IMR-90 (cell line): ENCODE measurements at regions not wholly inside any gene's neighbourhood (a gene's known extent, or its start where the extent isn't known, plus 50 kb on each side); places are given as distances from the start of the nearest gene placed in this dataset.

Experiments
- ATAC-seq: fragments of 200-7000 bp; cut with Tn5 transposase; 2 replicates; pipeline ENCODE4 v1.9.1; 2020; ENCODE audit warnings: low read depth, mild to moderate bottlenecking, moderate library complexity
- BruUV-seq: library from RNA; stranded (reverse); fragments of 400-500 nt; replicated peaks from 2 replicates; lab custom pipeline; 2021; lab: Mats Ljungman, UMichigan
- CTCF ChIA-PET: fragments of 300-600 bp; formaldehyde crosslinking; extraction: SDS; loops from one replicate; lab custom pipeline; 2021; ENCODE audit warnings: antibody characterized with exemption; lab: Yijun Ruan, JAX
- POLR2A ChIA-PET: fragments of 300-600 bp; sonication (Branson Sonifier 250); formaldehyde crosslinking; loops from one replicate; lab custom pipeline; 2022; ENCODE audit warnings: antibody characterized with exemption; ENCODE audit not compliant: unreplicated experiment; lab: Charles Lee
- DNase-seq: peaks from one replicate; pipeline ENCODE4 v3.0.0; 2013
- H2AFZ ChIP-seq: replicated peaks from 2 replicates; pipeline ENCODE3; 2013; ENCODE audit warnings: low read length, mild to moderate bottlenecking; ENCODE audit not compliant: poor library complexity
- H2AK5ac ChIP-seq: 2 replicates; pipeline ENCODE4 v1.6.1; 2013; ENCODE audit warnings: low read depth, low read length, inconsistent platforms
- H2AK9ac ChIP-seq: replicated peaks from 2 replicates; pipeline ENCODE3; 2013; ENCODE audit warnings: mild to moderate bottlenecking, low read depth, low read length, moderate library complexity; ENCODE audit not compliant: poor library complexity
- H2BK120ac ChIP-seq: 2 replicates; pipeline ENCODE4 v1.6.1; 2013; ENCODE audit warnings: low read depth, low read length, inconsistent platforms
- H2BK15ac ChIP-seq: 3 replicates; pipeline ENCODE4 v1.6.1; 2013; ENCODE audit warnings: low read depth, low read length, inconsistent platforms
- H2BK20ac ChIP-seq: 2 replicates; pipeline ENCODE4 v1.6.1; 2013; ENCODE audit warnings: low read depth, mild to moderate bottlenecking, inconsistent platforms, low read length, moderate library complexity
- H2BK5ac ChIP-seq: 2 replicates; pipeline ENCODE4 v1.6.1; 2013; ENCODE audit warnings: mild to moderate bottlenecking, low read depth, low read length, inconsistent platforms; ENCODE audit not compliant: poor library complexity, severe bottlenecking
- H3K14ac ChIP-seq: replicated peaks from 2 replicates; pipeline ENCODE4 v1.6.1; 2013; ENCODE audit warnings: low read depth, low read length, inconsistent platforms
- H3K18ac ChIP-seq: 2 replicates; pipeline ENCODE4 v1.6.1; 2013; ENCODE audit warnings: low read depth, low read length, control low read depth
- H3K23ac ChIP-seq: 2 replicates; pipeline ENCODE4 v1.6.1; 2013; ENCODE audit warnings: low read depth, low read length, inconsistent platforms
- H3K27ac ChIP-seq: 2 replicates; pipeline ENCODE4 v1.5.1; 2013; ENCODE audit warnings: mild to moderate bottlenecking, control low read depth, low read length; ENCODE audit not compliant: insufficient read depth
- H3K27me3 ChIP-seq: 2 replicates; pipeline ENCODE4 v1.6.1; 2013; ENCODE audit warnings: low read length; ENCODE audit not compliant: control insufficient read depth, insufficient read depth
- H3K36me3 ChIP-seq: 2 replicates; pipeline ENCODE4 v1.6.1; 2013; ENCODE audit warnings: low read length, mixed read lengths; ENCODE audit not compliant: control insufficient read depth, insufficient read depth
- H3K4ac ChIP-seq: 2 replicates; pipeline ENCODE4 v1.6.1; 2013; ENCODE audit warnings: low read depth, low read length, inconsistent platforms
- H3K4me1 ChIP-seq: 2 replicates; pipeline ENCODE4 v1.6.1; 2013; ENCODE audit warnings: low read length, mixed read lengths; ENCODE audit not compliant: control insufficient read depth, insufficient read depth
- H3K4me2 ChIP-seq: 2 replicates; pipeline ENCODE4 v1.6.1; 2013; ENCODE audit warnings: low read depth, mild to moderate bottlenecking, control low read depth, low read length, moderate library complexity
- H3K4me3 ChIP-seq: 2 replicates; pipeline ENCODE4 v1.5.1; 2013; ENCODE audit warnings: low read depth, mild to moderate bottlenecking, control low read depth, low read length, moderate library complexity; ENCODE audit not compliant: insufficient read depth
- H3K56ac ChIP-seq: 2 replicates; pipeline ENCODE4 v1.6.1; 2013; ENCODE audit warnings: low read length, inconsistent platforms; ENCODE audit not compliant: insufficient read depth; ENCODE audit errors: extremely low read depth
- H3K79me1 ChIP-seq, 2 experiments: 2 replicates each; pipeline ENCODE4 v1.6.1; 2013; ENCODE audit warnings: low read length in 2 of 2, inconsistent platforms in 1 of 2, low read depth in 1 of 2
- H3K9ac ChIP-seq: 2 replicates; pipeline ENCODE4 v1.6.1; 2013; ENCODE audit warnings: low read depth, low read length, control low read depth
- H3K9me1 ChIP-seq: 2 replicates; pipeline ENCODE4 v1.6.1; 2013; ENCODE audit warnings: low read length, inconsistent platforms; ENCODE audit not compliant: insufficient read depth
- H3K9me3 ChIP-seq: 2 replicates; pipeline ENCODE4 v1.6.1; 2013; ENCODE audit warnings: low read length; ENCODE audit not compliant: control insufficient read depth, insufficient read depth
- H4K20me1 ChIP-seq: 2 replicates; pipeline ENCODE4 v1.6.1; 2013; ENCODE audit warnings: low read length, inconsistent platforms; ENCODE audit not compliant: insufficient read depth
- H4K5ac ChIP-seq: 2 replicates; pipeline ENCODE4 v1.6.1; 2013; ENCODE audit warnings: mild to moderate bottlenecking, low read depth, low read length, control low read depth
- H4K8ac ChIP-seq, 2 experiments: 2 replicates each; pipeline ENCODE4 v1.6.1; 2013; ENCODE audit warnings: low read depth in 2 of 2, low read length in 2 of 2, control low read depth in 1 of 2, inconsistent platforms in 1 of 2
- H4K91ac ChIP-seq: 2 replicates; pipeline ENCODE4 v1.6.1; 2013; ENCODE audit warnings: low read depth, low read length, inconsistent platforms; ENCODE audit not compliant: insufficient read depth
- BHLHE40 ChIP-seq: fragments of 150-350 bp; IDR thresholded peaks from 2 replicates; pipeline ENCODE4 v1.6.1; 2016; ENCODE audit warnings: mild to moderate bottlenecking, low read depth, low read length
- CEBPB ChIP-seq: IDR thresholded peaks from 2 replicates; pipeline ENCODE4 v1.6.1; 2012; ENCODE audit warnings: low read depth, low read length, improper control_type of control experiment
- CTCF ChIP-seq: conservative IDR thresholded peaks from 2 replicates; pipeline ENCODE4 v1.5.1; 2012; ENCODE audit warnings: mild to moderate bottlenecking, low read depth, low read length, improper control_type of control experiment
- ELK1 ChIP-seq: fragments of 150-350 bp; IDR thresholded peaks from 2 replicates; pipeline ENCODE4 v1.6.1; 2016; ENCODE audit warnings: low read depth, mild to moderate bottlenecking, low read length, moderate library complexity, borderline replicate concordance
- FOS ChIP-seq: fragments of 150-350 bp; IDR thresholded peaks from 2 replicates; pipeline ENCODE4 v1.6.1; 2016; ENCODE audit warnings: low read depth, low read length
- MAFK ChIP-seq: IDR thresholded peaks from 2 replicates; pipeline ENCODE4 v1.6.1; 2012; ENCODE audit warnings: low read depth, low read length, improper control_type of control experiment
- MAZ ChIP-seq: IDR thresholded peaks from 2 replicates; pipeline ENCODE4 v1.6.1; 2012; ENCODE audit warnings: low read depth, mild to moderate bottlenecking, low read length, improper control_type of control experiment, moderate library complexity, borderline replicate concordance
- MXI1 ChIP-seq: IDR thresholded peaks from 2 replicates; pipeline ENCODE4 v1.6.1; 2012; ENCODE audit warnings: low read depth, mild to moderate bottlenecking, low read length, moderate library complexity, borderline replicate concordance
- NFE2L2 ChIP-seq: fragments of 150-350 bp; IDR thresholded peaks from 2 replicates; pipeline ENCODE4 v1.6.1; 2016; ENCODE audit warnings: low read depth, mild to moderate bottlenecking, low read length
- POLR2A ChIP-seq: IDR thresholded peaks from 2 replicates; pipeline ENCODE4 v1.6.1; 2012; ENCODE audit warnings: mild to moderate bottlenecking, low read depth, low read length
- RAD21 ChIP-seq: IDR thresholded peaks from 2 replicates; pipeline ENCODE4 v1.6.1; 2012; ENCODE audit warnings: low read length, improper control_type of control experiment
- RCOR1 ChIP-seq: IDR thresholded peaks from 2 replicates; pipeline ENCODE4 v1.6.1; 2012; ENCODE audit warnings: mild to moderate bottlenecking, low read length, improper control_type of control experiment; ENCODE audit not compliant: insufficient replicate concordance
- RFX5 ChIP-seq: IDR thresholded peaks from 2 replicates; pipeline ENCODE4 v1.8.0; 2012; ENCODE audit warnings: low read depth, mild to moderate bottlenecking, low read length, moderate library complexity
- SMC3 ChIP-seq: fragments of 150-350 bp; IDR thresholded peaks from 2 replicates; pipeline ENCODE4 v1.6.1; 2016; ENCODE audit warnings: low read depth, mild to moderate bottlenecking, antibody characterized with exemption, low read length, moderate library complexity
- WGBS, 2 experiments: methylation state at CpG; one replicate each; pipeline versions ENCODE4 v1.1.5 to v1.1.7; 2013; ENCODE audit warnings: missing lambda C conversion rate in 2 of 2; ENCODE audit not compliant: insufficient read length in 1 of 2; ENCODE audit errors: extremely low coverage in 2 of 2; 5-methylcytosine and 5-hydroxymethylcytosine counted together
- dilution Hi-C: fragments of 300-500 bp; cut with HindIII; formaldehyde crosslinking; loops from one replicate; pipeline ENCODE4 v1.14.3; 2018; ENCODE audit warnings: low sequenced_read_pairs; ENCODE audit not compliant: unreplicated experiment
- in situ Hi-C: fragments of 300-500 bp; cut with MboI; formaldehyde crosslinking; loops from 3 replicates; pipeline ENCODE4 v1.14.3; 2019; ENCODE audit warnings: low sequenced_read_pairs, inconsistent platforms, mixed read lengths
- intact Hi-C: fragments of 100-400 bp; cut with micrococcal nuclease; formaldehyde crosslinking; loops from 2 replicates; pipeline ENCODE4 v1.10.0; 2022

- in situ Hi-C loops (no loop called here), intact Hi-C loops (no loop called here), dilution Hi-C loops (no loop called here)
- ATAC-seq, result no peak
- no peak overlapping the region for H3K4me2 ChIP-seq
- H3K36me3 ChIP-seq, result no peaks in the 10 kb centered on the region
- no peak overlapping the region for H4K8ac ChIP-seq
- H2BK15ac ChIP-seq, result no peak overlapping the region
- TF ChIP-seq CTCF (no peak), MAZ (no peak), ELK1 (no peak), MAFK (no peak), RCOR1 (no peak), RFX5 (no peak), CEBPB (no peak), RAD21 (no peak), POLR2A (no peak), FOS (no peak), BHLHE40 (no peak), SMC3 (no peak), NFE2L2 (no peak), MXI1 (no peak)
- no peak overlapping the region for H4K91ac ChIP-seq
- no TSS peak for BruUV-seq
- no peak overlapping the region for H3K27ac ChIP-seq
- H2AK9ac ChIP-seq, result no peak overlapping the region
- H2BK20ac ChIP-seq, result no peak overlapping the region
- H3K4me3 ChIP-seq, result no peak overlapping the region
- no peak overlapping the region for H3K56ac ChIP-seq
- no peak overlapping the region for H3K23ac ChIP-seq
- H2AK5ac ChIP-seq, result no peak overlapping the region
- no peaks in the 10 kb centered on the region for H3K4me1 ChIP-seq
- H3K18ac ChIP-seq, result no peak overlapping the region
- H3K14ac ChIP-seq, result no peak overlapping the region
- H4K5ac ChIP-seq, result no peak overlapping the region
- H3K9me3 ChIP-seq, result peaks cover 49% of the 10 kb centered on the region
- WGBS, 2 experiments, result 90% methylated on average over 3 of the region's 23 CpGs; no CpG with 5 or more reads in 1 of the 2 experiments
- ChIA-PET POLR2A (no interaction called here), CTCF (no interaction called here)
- no peaks in the 10 kb centered on the region for H3K9me1 ChIP-seq
- H3K4ac ChIP-seq, result no peak overlapping the region
- no peaks in the 10 kb centered on the region for H3K27me3 ChIP-seq
- no peak overlapping the region for H2AFZ ChIP-seq
- H2BK120ac ChIP-seq, result no peak overlapping the region
- H4K20me1 ChIP-seq, result no peaks in the 10 kb centered on the region
- no peak overlapping the region for H3K9ac ChIP-seq
- H3K79me1 ChIP-seq, result no peaks in the 10 kb centered on the region
- H2BK5ac ChIP-seq, result no peak overlapping the region
- DNase-seq, result no peak
Measured at GRCh38 chr16:35146031-35146710, 1686.8 kb downstream of the TP53TG3F start.
